SK-N-SH (cell line): ENCODE measurements at regions not wholly inside any gene's neighbourhood (a gene's known extent, or its start where the extent isn't known, plus 50 kb on each side); places are given as distances from the start of the nearest gene placed in this dataset.
A peak's percentile ranks its signal among the peaks of the same experiment; 100 is the strongest.

Experiments
- CTCF ChIA-PET: fragments of 300-600, 350-600 bp; formaldehyde crosslinking; extraction: SDS; loops from one replicate; lab custom pipeline; 2021; lab: Yijun Ruan, JAX
- POLR2A ChIA-PET: fragments of 350-600 bp; sonication (Branson Sonifier 250); formaldehyde crosslinking; extraction: SDS; loops from one replicate; lab custom pipeline; 2020; ENCODE audit warnings: antibody characterized with exemption, inconsistent platforms; lab: Yijun Ruan, JAX
- DNase-seq: peaks from one replicate; pipeline ENCODE4 v3.0.0; 2012
- H2AFZ ChIP-seq: fragments of 200-600 bp; sonication (generic); 2 replicates; pipeline ENCODE4 v1.8.1; 2016; ENCODE audit warnings: antibody characterized with exemption, mild to moderate bottlenecking, low read depth
- H3F3A ChIP-seq: fragments of 200-600 bp; sonication (generic); replicated peaks from 2 replicates; pipeline ENCODE3; 2016; ENCODE audit warnings: antibody characterized with exemption, mild to moderate bottlenecking; ENCODE audit not compliant: insufficient read depth
- H3K27ac ChIP-seq, 2 experiments: fragments of 200-500 bp in 1 of 2; fragments of 200-600 bp in 1 of 2; sonication (Bioruptor generic) in 1 of 2; sonication (generic), shearing (Covaris generic) in 1 of 2; 2 replicates each; pipeline versions ENCODE4 v1.5.1 to v1.6.1; 2014 to 2016; ENCODE audit warnings: low read depth in 2 of 2, inconsistent platforms in 1 of 2, low read length in 1 of 2, mild to moderate bottlenecking in 1 of 2, mixed read lengths in 1 of 2
- H3K27me3 ChIP-seq: fragments of 200-600 bp; sonication (generic), shearing (Covaris generic); 2 replicates; pipeline ENCODE4 v1.6.1; 2016; ENCODE audit warnings: mixed run types; ENCODE audit not compliant: insufficient read depth
- H3K36me3 ChIP-seq, 2 experiments: fragments of 200-500 bp in 1 of 2; fragments of 200-600 bp in 1 of 2; sonication (Bioruptor generic) in 1 of 2; sonication (generic) in 1 of 2; replicated peaks in 1 of 2; 2 replicates each; pipeline versions ENCODE3 to v1.5.1; 2014 to 2016; ENCODE audit warnings: low read length in 1 of 2, mild to moderate bottlenecking in 1 of 2; ENCODE audit not compliant: insufficient read depth in 2 of 2, control insufficient read depth in 1 of 2
- H3K4me1 ChIP-seq, 2 experiments: fragments of 200-500 bp in 1 of 2; fragments of 200-600 bp in 1 of 2; sonication (Bioruptor generic) in 1 of 2; sonication (generic), shearing (Covaris generic) in 1 of 2; 2 replicates each; pipeline versions ENCODE4 v1.5.1 to v1.6.1; 2014 to 2016; ENCODE audit warnings: low read depth in 1 of 2, low read length in 1 of 2, mixed run types in 1 of 2; ENCODE audit not compliant: insufficient read depth in 2 of 2, control insufficient read depth in 1 of 2
- H3K4me2 ChIP-seq: fragments of 200-600 bp; sonication (generic), shearing (Covaris generic); 2 replicates; pipeline ENCODE4 v1.6.1; 2017; ENCODE audit warnings: mixed run types
- H3K4me3 ChIP-seq, 2 experiments: fragments of 200-500 bp in 1 of 2; fragments of 200-600 bp in 1 of 2; sonication (Bioruptor generic) in 1 of 2; sonication (generic), shearing (Covaris generic) in 1 of 2; 2 replicates each; pipeline versions ENCODE4 v1.5.1 to v1.8.1; 2014 to 2016; ENCODE audit warnings: low read depth in 2 of 2, inconsistent platforms in 1 of 2, low read length in 1 of 2, mild to moderate bottlenecking in 1 of 2, mixed read lengths in 1 of 2, moderate library complexity in 1 of 2
- H3K79me2 ChIP-seq: fragments of 200-600 bp; sonication (generic); 2 replicates; pipeline ENCODE4 v1.8.1; 2017; ENCODE audit warnings: mild to moderate bottlenecking; ENCODE audit not compliant: insufficient read depth
- H3K9ac ChIP-seq: fragments of 200-600 bp; sonication (generic); 2 replicates; pipeline ENCODE4 v1.6.1; 2017; ENCODE audit warnings: mixed run types
- H3K9me2 ChIP-seq: fragments of 200-600 bp; sonication (generic); 2 replicates; pipeline ENCODE4 v1.6.1; 2017; ENCODE audit warnings: mixed run types
- H3K9me3 ChIP-seq: fragments of 200-600 bp; sonication (generic); 2 replicates; pipeline ENCODE4 v1.6.1; 2017; ENCODE audit warnings: mixed run types, mild to moderate bottlenecking, moderate library complexity
- H4K20me1 ChIP-seq: fragments of 200-600 bp; sonication (generic); 2 replicates; pipeline ENCODE4 v1.6.1; 2017; ENCODE audit warnings: mild to moderate bottlenecking, mixed run types; ENCODE audit not compliant: insufficient read depth
- CHD2 ChIP-seq: fragments of 150-350 bp; IDR thresholded peaks from 2 replicates; pipeline ENCODE4 v1.6.1; 2018; ENCODE audit warnings: low read length; ENCODE audit not compliant: partially characterized antibody
- EZH2phosphoT487 ChIP-seq: fragments of 200-600 bp; sonication (generic); IDR thresholded peaks from 2 replicates; pipeline ENCODE4 v1.6.1; 2017; ENCODE audit warnings: low read depth, mixed run types, mild to moderate bottlenecking, antibody characterized with exemption, moderate library complexity, borderline replicate concordance
- FOSL2 ChIP-seq: IDR thresholded peaks from 2 replicates; pipeline ENCODE4 v1.4.0; 2012; ENCODE audit warnings: low read depth, mild to moderate bottlenecking, moderate library complexity, borderline replicate concordance
- FOXJ3 ChIP-seq: sonication (generic); formaldehyde crosslinking; IDR thresholded peaks from 2 replicates; pipeline ENCODE4 v1.5.1; 2020; ENCODE audit warnings: mild to moderate bottlenecking, missing genetic modification reagents
- GABPA ChIP-seq: IDR thresholded peaks from 2 replicates; pipeline ENCODE4 v1.4.0; 2012; ENCODE audit warnings: low read depth, mild to moderate bottlenecking
- GATA2 ChIP-seq: sonication (generic); formaldehyde crosslinking; IDR thresholded peaks from 2 replicates; pipeline ENCODE4 v1.5.0; 2020; ENCODE audit warnings: mild to moderate bottlenecking, missing genetic modification reagents
- JUND ChIP-seq: IDR thresholded peaks from 2 replicates; pipeline ENCODE4 v1.4.0; 2012
- MAX ChIP-seq: IDR thresholded peaks from 2 replicates; pipeline ENCODE4 v1.4.0; 2012; ENCODE audit warnings: low read depth
- NFIC ChIP-seq: IDR thresholded peaks from 2 replicates; pipeline ENCODE4 v1.4.0; 2012; ENCODE audit warnings: borderline replicate concordance
- POLR2AphosphoS5 ChIP-seq: IDR thresholded peaks from 2 replicates; pipeline ENCODE4 v1.6.1; 2012; ENCODE audit warnings: low read depth, low read length
- RCOR1 ChIP-seq: fragments of 150-350 bp; IDR thresholded peaks from 2 replicates; pipeline ENCODE4 v1.6.1; 2017; ENCODE audit warnings: antibody characterized with exemption, low read length
- RFX5 ChIP-seq: IDR thresholded peaks from 2 replicates; pipeline ENCODE4 v1.6.1; 2012; ENCODE audit warnings: mild to moderate bottlenecking, improper control_type of control experiment, low read length
- SIN3A ChIP-seq: IDR thresholded peaks from 2 replicates; pipeline ENCODE4 v1.6.1; 2012; ENCODE audit warnings: low read depth, mild to moderate bottlenecking, low read length, moderate library complexity, borderline replicate concordance
- SMC3 ChIP-seq: IDR thresholded peaks from 2 replicates; pipeline ENCODE4 v1.6.1; 2012; ENCODE audit warnings: low read depth, low read length, improper control_type of control experiment
- TAF1 ChIP-seq: IDR thresholded peaks from 2 replicates; pipeline ENCODE4 v1.6.1; 2012; ENCODE audit warnings: low read depth, mild to moderate bottlenecking, low read length, moderate library complexity, borderline replicate concordance
- TCF12 ChIP-seq: IDR thresholded peaks from 2 replicates; pipeline ENCODE4 v1.4.0; 2012
- USF1 ChIP-seq: IDR thresholded peaks from 2 replicates; pipeline ENCODE4 v1.4.0; 2012; ENCODE audit warnings: low read depth, borderline replicate concordance
- ZBTB33 ChIP-seq: IDR thresholded peaks from 2 replicates; pipeline ENCODE4 v1.4.0; 2012; ENCODE audit warnings: low read depth, borderline replicate concordance
- WGBS: methylation state at CpG from one replicate; pipeline ENCODE4 v1.1.6; 2017; ENCODE audit warnings: low lambda C conversion rate; 5-methylcytosine and 5-hydroxymethylcytosine counted together
- TF ChIP-seq, protein P1 (sequence below): IDR thresholded peaks from 2 replicates; pipeline ENCODE4 v1.6.1; 2012; ENCODE audit warnings: mild to moderate bottlenecking, low read depth, low read length, moderate library complexity
- TF ChIP-seq, protein P2 (sequence below): IDR thresholded peaks from 2 replicates; pipeline ENCODE4; 2012

DNA sequence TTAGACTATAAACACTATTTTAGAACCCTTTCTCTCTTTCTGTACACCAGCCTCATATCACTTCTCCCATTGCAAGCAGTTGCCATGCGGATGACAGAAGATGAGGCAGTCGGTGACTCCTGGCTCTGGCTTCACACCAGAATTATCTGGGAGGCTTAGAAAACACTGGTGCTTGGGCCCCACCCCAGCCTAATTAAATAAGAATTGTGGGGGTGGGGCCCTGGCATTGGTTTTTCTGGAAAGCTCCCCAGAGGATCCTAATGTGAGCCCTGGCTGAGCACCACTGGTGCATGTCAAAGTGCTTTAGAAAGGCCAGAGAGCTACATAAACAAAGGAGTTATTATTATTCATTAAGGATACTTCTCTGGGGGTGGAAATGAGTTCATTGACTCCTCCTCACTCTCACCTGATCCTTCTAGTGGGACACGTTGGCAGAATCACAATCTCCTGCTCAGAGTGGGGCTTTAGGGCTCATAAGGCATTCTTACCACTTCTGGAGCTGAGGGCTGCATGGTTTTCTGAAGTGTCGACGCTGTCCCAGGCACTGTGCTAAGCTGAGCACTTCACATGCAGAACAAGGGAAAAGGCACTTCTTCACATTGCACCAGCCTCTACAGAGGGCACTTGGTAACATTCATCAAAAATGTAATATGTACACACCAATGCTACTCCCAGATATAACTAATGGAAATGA, 188.5 kb upstream of the TLE3 start (continued):
- no peak for TF ChIP-seq SIN3A
- TF ChIP-seq TCF12, result no peak
- TF ChIP-seq MAX, result no peak
- no peak for TF ChIP-seq JUND
- no peak for TF ChIP-seq USF1
- TF ChIP-seq FOSL2, result no peak

- no peak overlapping the region for H3K9ac ChIP-seq
- no peaks in the 10 kb centered on the region for H3K79me2 ChIP-seq
- no peaks in the 10 kb centered on the region for H3K36me3 ChIP-seq
- no peaks in the 10 kb centered on the region for H4K20me1 ChIP-seq
- no peak overlapping the region for H3K4me2 ChIP-seq
- H3K9me3 ChIP-seq, result no peaks in the 10 kb centered on the region
- CTCF ChIA-PET, result interaction anchor here (1.1 to 1.5 kb wide), 2 partner anchors 16 to 21 kb away, joined by 3 to 4 read pairs; no protein-coding TSS in a partner anchor
- DNase-seq, result peak; percentile 48
- H2AFZ ChIP-seq, result no peak overlapping the region
- no peaks in the 10 kb centered on the region for H3K9me2 ChIP-seq
- no peak overlapping the region for H3K4me3 ChIP-seq
- H3K4me1 ChIP-seq, result peaks cover 12 to 32% of the 10 kb centered on the region in 2 experiments; a peak in 3 of 4 replicates
- H3K27me3 ChIP-seq, result no peaks in the 10 kb centered on the region
- peaks cover 15% of the 10 kb centered on the region for H3F3A ChIP-seq
- peak overlapping the region in 1 of 2 experiments; percentile 80; a peak in 2 of 4 replicates for H3K27ac ChIP-seq
- 91% methylated on average over 9 of the region's 9 CpGs for WGBS
- POLR2A ChIA-PET, result interaction anchor here (0.6 kb wide), 1 partner anchor 21 kb away, joined by 3 read pairs; no protein-coding TSS in a partner anchor
- peak; percentile 50; the same call in 1 of the 2 replicates for TF ChIP-seq GATA2 (CRISPR knock-in tag)
- no peak for TF ChIP-seq TAF1
- TF ChIP-seq NFIC, result no peak
- TF ChIP-seq GABPA, result no peak
- no peak for TF ChIP-seq ZBTB33
- no peak for TF ChIP-seq RFX5
- no peak for TF ChIP-seq SMC3
- TF ChIP-seq, protein P1, sequence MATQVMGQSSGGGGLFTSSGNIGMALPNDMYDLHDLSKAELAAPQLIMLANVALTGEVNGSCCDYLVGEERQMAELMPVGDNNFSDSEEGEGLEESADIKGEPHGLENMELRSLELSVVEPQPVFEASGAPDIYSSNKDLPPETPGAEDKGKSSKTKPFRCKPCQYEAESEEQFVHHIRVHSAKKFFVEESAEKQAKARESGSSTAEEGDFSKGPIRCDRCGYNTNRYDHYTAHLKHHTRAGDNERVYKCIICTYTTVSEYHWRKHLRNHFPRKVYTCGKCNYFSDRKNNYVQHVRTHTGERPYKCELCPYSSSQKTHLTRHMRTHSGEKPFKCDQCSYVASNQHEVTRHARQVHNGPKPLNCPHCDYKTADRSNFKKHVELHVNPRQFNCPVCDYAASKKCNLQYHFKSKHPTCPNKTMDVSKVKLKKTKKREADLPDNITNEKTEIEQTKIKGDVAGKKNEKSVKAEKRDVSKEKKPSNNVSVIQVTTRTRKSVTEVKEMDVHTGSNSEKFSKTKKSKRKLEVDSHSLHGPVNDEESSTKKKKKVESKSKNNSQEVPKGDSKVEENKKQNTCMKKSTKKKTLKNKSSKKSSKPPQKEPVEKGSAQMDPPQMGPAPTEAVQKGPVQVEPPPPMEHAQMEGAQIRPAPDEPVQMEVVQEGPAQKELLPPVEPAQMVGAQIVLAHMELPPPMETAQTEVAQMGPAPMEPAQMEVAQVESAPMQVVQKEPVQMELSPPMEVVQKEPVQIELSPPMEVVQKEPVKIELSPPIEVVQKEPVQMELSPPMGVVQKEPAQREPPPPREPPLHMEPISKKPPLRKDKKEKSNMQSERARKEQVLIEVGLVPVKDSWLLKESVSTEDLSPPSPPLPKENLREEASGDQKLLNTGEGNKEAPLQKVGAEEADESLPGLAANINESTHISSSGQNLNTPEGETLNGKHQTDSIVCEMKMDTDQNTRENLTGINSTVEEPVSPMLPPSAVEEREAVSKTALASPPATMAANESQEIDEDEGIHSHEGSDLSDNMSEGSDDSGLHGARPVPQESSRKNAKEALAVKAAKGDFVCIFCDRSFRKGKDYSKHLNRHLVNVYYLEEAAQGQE, result no peak
- TF ChIP-seq, protein P2, sequence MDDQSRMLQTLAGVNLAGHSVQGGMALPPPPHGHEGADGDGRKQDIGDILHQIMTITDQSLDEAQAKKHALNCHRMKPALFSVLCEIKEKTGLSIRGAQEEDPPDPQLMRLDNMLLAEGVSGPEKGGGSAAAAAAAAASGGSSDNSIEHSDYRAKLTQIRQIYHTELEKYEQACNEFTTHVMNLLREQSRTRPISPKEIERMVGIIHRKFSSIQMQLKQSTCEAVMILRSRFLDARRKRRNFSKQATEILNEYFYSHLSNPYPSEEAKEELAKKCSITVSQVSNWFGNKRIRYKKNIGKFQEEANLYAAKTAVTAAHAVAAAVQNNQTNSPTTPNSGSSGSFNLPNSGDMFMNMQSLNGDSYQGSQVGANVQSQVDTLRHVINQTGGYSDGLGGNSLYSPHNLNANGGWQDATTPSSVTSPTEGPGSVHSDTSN, result no peak
- TF ChIP-seq CHD2, result no peak
- TF ChIP-seq USF1, result no peak
- no peak for TF ChIP-seq EZH2phosphoT487
- no peak for TF ChIP-seq POLR2AphosphoS5
- TF ChIP-seq FOXJ3 (CRISPR knock-in tag), result peak; percentile 60
- TF ChIP-seq RCOR1, result peak; percentile 55; the same call in 1 of the 2 replicates
These were observed 186.9 kb upstream of the TLE3 start for GRCh38 chr15:70284438-70285214.
